ENCODE measurements at regions not wholly inside any gene's neighbourhood (a gene's known extent, or its start where the extent isn't known, plus 50 kb on each side); places are given as distances from the start of the nearest gene placed in this dataset.

GRCh38 chr3:8301977-8302735 is 199.5 kb upstream of the LMCD1 start:
- H4K91ac ChIP-seq (ENCODE audit: insufficient read depth, low read depth, low read length): no peak overlapping the region
- H3K4me1 ChIP-seq (ENCODE audit: control insufficient read depth, insufficient read depth, low read length): no peaks in the 10 kb centered on the region
- no peak overlapping the region for H3K23ac ChIP-seq (ENCODE audit: low read depth, low read length)
- dilution Hi-C loops (cut with HindIII; ENCODE audit: low sequenced_read_pairs, unreplicated experiment) (no loop called here), intact Hi-C loops (cut with micrococcal nuclease) (no loop called here), in situ Hi-C loops (cut with MboI; ENCODE audit: low sequenced_read_pairs) (no loop called here)
- H3K56ac ChIP-seq (ENCODE audit: extremely low read depth, insufficient read depth, low read length): no peak overlapping the region
- WGBS, 2 experiments (ENCODE audit: extremely low coverage in 2 of 2, insufficient read length in 1 of 2): 67% methylated on average over 2 of the region's 7 CpGs; no CpG with 5 or more reads in 1 of the 2 experiments
- no peak overlapping the region for H2AFZ ChIP-seq (replicated peaks; ENCODE audit: low read length, poor library complexity)
- H2BK120ac ChIP-seq (ENCODE audit: low read depth, low read length): no peak overlapping the region
- no peak overlapping the region for H4K5ac ChIP-seq (ENCODE audit: low read depth, low read length)
- H3K36me3 ChIP-seq (ENCODE audit: control insufficient read depth, insufficient read depth, low read length): no peaks in the 10 kb centered on the region
- no peak overlapping the region for H3K18ac ChIP-seq (ENCODE audit: low read depth, low read length)
- no peak overlapping the region for H3K14ac ChIP-seq (replicated peaks; ENCODE audit: low read depth, low read length)
- no peak overlapping the region for H2BK20ac ChIP-seq (ENCODE audit: low read depth, low read length)
- H3K9me1 ChIP-seq (ENCODE audit: insufficient read depth, low read length): no peaks in the 10 kb centered on the region
- ChIA-PET CTCF (interaction anchor here (0.6 to 1.7 kb wide), 8 partner anchors 10 to 959 kb away, joined by 3 to 5 read pairs (median 3); no protein-coding TSS in a partner anchor), POLR2A (ENCODE audit: unreplicated experiment) (no interaction called here)
- no peak overlapping the region for H3K4ac ChIP-seq (ENCODE audit: low read depth, low read length)
- H4K20me1 ChIP-seq (ENCODE audit: insufficient read depth, low read length): no peaks in the 10 kb centered on the region
- no peak overlapping the region for H4K8ac ChIP-seq (ENCODE audit: low read depth in 2 of 2, low read length in 2 of 2)
- no peak overlapping the region for H3K27ac ChIP-seq (ENCODE audit: insufficient read depth, low read length)
- BruUV-seq (replicated peaks): no TSS peak
- no peak overlapping the region for H2AK9ac ChIP-seq (replicated peaks; ENCODE audit: low read depth, low read length, poor library complexity)
- peak; percentile 79 for ATAC-seq (ENCODE audit: low read depth)
- no peak overlapping the region for H2AK5ac ChIP-seq (ENCODE audit: low read depth, low read length)
- no peak overlapping the region for H3K4me3 ChIP-seq (ENCODE audit: insufficient read depth, low read depth, low read length)
- no peak for TF ChIP-seq CHD1 (IDR thresholded peaks at IDR 0.05; ENCODE audit: low read depth, low read length)
- no peak for TF ChIP-seq POLR2A (IDR thresholded peaks at IDR 0.05; ENCODE audit: low read depth, low read length)
- TF ChIP-seq RAD21 (IDR thresholded peaks at IDR 0.05; ENCODE audit: low read length): peak; percentile 53
- TF ChIP-seq RFX5 (IDR thresholded peaks at IDR 0.05; ENCODE audit: low read depth, low read length): no peak
- TF ChIP-seq NFE2L2 (IDR thresholded peaks at IDR 0.05; ENCODE audit: low read depth, low read length): no peak
- TF ChIP-seq BHLHE40 (IDR thresholded peaks at IDR 0.05; ENCODE audit: low read depth, low read length): no peak
- TF ChIP-seq CEBPB (IDR thresholded peaks at IDR 0.05; ENCODE audit: low read depth, low read length): no peak
- no peak for TF ChIP-seq MXI1 (IDR thresholded peaks at IDR 0.05; ENCODE audit: borderline replicate concordance, low read depth, low read length)
- TF ChIP-seq USF2 (IDR thresholded peaks at IDR 0.05; ENCODE audit: low read depth, low read length): no peak
- TF ChIP-seq SMC3 (IDR thresholded peaks at IDR 0.05; ENCODE audit: low read depth, low read length): peak; percentile 31; the same call in 1 of the 2 replicates
- no peak for TF ChIP-seq MAZ (IDR thresholded peaks at IDR 0.05; ENCODE audit: borderline replicate concordance, low read depth, low read length)
- peak; percentile 70 for TF ChIP-seq CTCF (conservative IDR thresholded peaks at IDR 0.05; ENCODE audit: low read depth, low read length)
- no peak for TF ChIP-seq RCOR1 (IDR thresholded peaks at IDR 0.05; ENCODE audit: insufficient replicate concordance, low read length)
- no peak for TF ChIP-seq ELK1 (IDR thresholded peaks at IDR 0.05; ENCODE audit: borderline replicate concordance, low read depth, low read length)
- TF ChIP-seq FOS (IDR thresholded peaks at IDR 0.05; ENCODE audit: low read depth, low read length): no peak
- TF ChIP-seq MAFK (IDR thresholded peaks at IDR 0.05; ENCODE audit: low read depth, low read length): no peak
- H2BK5ac ChIP-seq (ENCODE audit: low read depth, low read length, poor library complexity, severe bottlenecking): no peak overlapping the region
- H3K9ac ChIP-seq (ENCODE audit: low read depth, low read length): no peak overlapping the region
- peak; percentile 59 for DNase-seq
- H3K9me3 ChIP-seq (ENCODE audit: control insufficient read depth, insufficient read depth, low read length): no peaks in the 10 kb centered on the region
- H3K4me2 ChIP-seq (ENCODE audit: low read depth, low read length): no peak overlapping the region
- peaks cover 2% of the 10 kb centered on the region; the same call in 1 of the 2 replicates for H3K27me3 ChIP-seq (ENCODE audit: control insufficient read depth, insufficient read depth, low read length)
- no peak overlapping the region for H2BK15ac ChIP-seq (ENCODE audit: low read depth, low read length)
- no peaks in the 10 kb centered on the region for H3K79me1 ChIP-seq (ENCODE audit: low read depth in 1 of 2, low read length in 2 of 2)

All from IMR-90 (cell line).